ENCODE measurements at regions not wholly inside any gene's neighbourhood (a gene's known extent, or its start where the extent isn't known, plus 50 kb on each side); places are given as distances from the start of the nearest gene placed in this dataset.
"Not testable (repeated sequence)": the region's sequence is repeated elsewhere in the genome, so short reads cannot be mapped to it uniquely, and the experiment has no call there.

GRCh38 chr6:121593011-121593641, 157.7 kb downstream of the GJA1 start:
- Mint-ChIP-seq H3K4me1 (no peaks in the 10 kb centered on the region), H3K27ac (no peak overlapping the region), H3K9me3 (ENCODE audit: low read depth) (no peaks in the 10 kb centered on the region), H3K4me3 (no peak overlapping the region), H3K27me3 (no peaks in the 10 kb centered on the region), H3K36me3 (no peaks in the 10 kb centered on the region)
- no peak for DNase-seq
- ATAC-seq, result no peak
- CTCF ChIA-PET, result no interaction called here

GRCh38 chr6:121594053-121594452, 158.6 kb downstream of the GJA1 start:
- no peak for ATAC-seq
- CTCF ChIA-PET, result no interaction called here
- no peaks in the 10 kb centered on the region for H3K9me3 Mint-ChIP-seq (ENCODE audit: low read depth)

GRCh38 chr6:121595646-121596045, 160.2 kb downstream of the GJA1 start:
- H3K9me3 Mint-ChIP-seq (ENCODE audit: low read depth), result peaks cover 3% of the 10 kb centered on the region
- CTCF ChIA-PET, result no interaction called here
- ATAC-seq (no peak), DNase-seq (no peak)
- H3K4me3 Mint-ChIP-seq, result no peak overlapping the region
- no peak overlapping the region for H3K27ac Mint-ChIP-seq
- H3K4me1 Mint-ChIP-seq, result no peaks in the 10 kb centered on the region
- no peaks in the 10 kb centered on the region for H3K27me3 Mint-ChIP-seq
- H3K36me3 Mint-ChIP-seq, result no peaks in the 10 kb centered on the region

More at GRCh38 chr6:121594053-121594452, 158.6 kb downstream of the GJA1 start:
- Mint-ChIP-seq H3K36me3 (no peaks in the 10 kb centered on the region), H3K27ac (no peak overlapping the region), H3K27me3 (no peaks in the 10 kb centered on the region), H3K4me1 (no peaks in the 10 kb centered on the region), H3K4me3 (no peak overlapping the region)
- no peak for DNase-seq

GRCh38 chr6:121596441-121596840, 161.0 kb downstream of the GJA1 start:
- CTCF ChIA-PET, result no interaction called here
- no peaks in the 10 kb centered on the region for H3K27me3 Mint-ChIP-seq
- no peak overlapping the region for H3K4me3 Mint-ChIP-seq
- H3K27ac Mint-ChIP-seq, result no peak overlapping the region
- H3K9me3 Mint-ChIP-seq (ENCODE audit: low read depth), result peaks cover 3% of the 10 kb centered on the region
- DNase-seq (no peak), ATAC-seq (no peak)
- H3K36me3 Mint-ChIP-seq, result no peaks in the 10 kb centered on the region
- no peaks in the 10 kb centered on the region for H3K4me1 Mint-ChIP-seq

GRCh38 chr6:121597654-121598053, 162.2 kb downstream of the GJA1 start:
- DNase-seq (no peak), ATAC-seq (no peak)
- no peaks in the 10 kb centered on the region for H3K4me1 Mint-ChIP-seq
- no peaks in the 10 kb centered on the region for H3K36me3 Mint-ChIP-seq
- no peak overlapping the region for H3K27ac Mint-ChIP-seq
- H3K9me3 Mint-ChIP-seq (ENCODE audit: low read depth), result peaks cover 3% of the 10 kb centered on the region
- CTCF ChIA-PET, result no interaction called here
- H3K4me3 Mint-ChIP-seq, result no peak overlapping the region
- no peaks in the 10 kb centered on the region for H3K27me3 Mint-ChIP-seq

GRCh38 chr6:121599331-121599730, 163.9 kb downstream of the GJA1 start:
- CTCF ChIA-PET; H3K9me3 Mint-ChIP-seq (ENCODE audit: low read depth); H3K4me1 Mint-ChIP-seq; H3K27me3 Mint-ChIP-seq; H3K27ac Mint-ChIP-seq; ATAC-seq; DNase-seq; H3K36me3 Mint-ChIP-seq; H3K4me3 Mint-ChIP-seq: not testable (repeated sequence)

- H3K9me3 Mint-ChIP-seq (ENCODE audit: low read depth), result peaks cover 3% of the 10 kb centered on the region
- H3K4me1 Mint-ChIP-seq, result no peaks in the 10 kb centered on the region
- DNase-seq (no peak), ATAC-seq (no peak)
- no peak overlapping the region for H3K4me3 Mint-ChIP-seq
- CTCF ChIA-PET, result no interaction called here
- no peak overlapping the region for H3K27ac Mint-ChIP-seq
- no peaks in the 10 kb centered on the region for H3K36me3 Mint-ChIP-seq
- no peaks in the 10 kb centered on the region for H3K27me3 Mint-ChIP-seq
Measured at GRCh38 chr6:121600389-121601168, 165.1 kb downstream of the GJA1 start.

- Mint-ChIP-seq H3K27me3 (no peaks in the 10 kb centered on the region), H3K4me3 (no peak overlapping the region), H3K9me3 (ENCODE audit: low read depth) (peaks cover 3% of the 10 kb centered on the region), H3K36me3 (no peaks in the 10 kb centered on the region), H3K4me1 (no peaks in the 10 kb centered on the region), H3K27ac (no peak overlapping the region)
- CTCF ChIA-PET, result no interaction called here
- ATAC-seq (no peak), DNase-seq (no peak)
Measured at GRCh38 chr6:121603486-121603885, 168.0 kb downstream of the GJA1 start.

- H3K4me1 Mint-ChIP-seq, result no peaks in the 10 kb centered on the region
- H3K4me3 Mint-ChIP-seq, result no peak overlapping the region
- H3K9me3 Mint-ChIP-seq (ENCODE audit: low read depth), result no peaks in the 10 kb centered on the region
- H3K27me3 Mint-ChIP-seq, result no peaks in the 10 kb centered on the region
- ATAC-seq (no peak), DNase-seq (no peak)
- CTCF ChIA-PET, result no interaction called here
- H3K36me3 Mint-ChIP-seq, result no peaks in the 10 kb centered on the region
- H3K27ac Mint-ChIP-seq, result no peak overlapping the region
Measured at GRCh38 chr6:121607721-121608120, 172.3 kb downstream of the GJA1 start.

GRCh38 chr6:121608270-121608669, 172.8 kb downstream of the GJA1 start:
- ATAC-seq, result no peak
- H3K27me3 Mint-ChIP-seq, result no peaks in the 10 kb centered on the region
- no peak for DNase-seq
- no peaks in the 10 kb centered on the region for H3K36me3 Mint-ChIP-seq
- CTCF ChIA-PET, result no interaction called here
- no peak overlapping the region for H3K27ac Mint-ChIP-seq
- H3K4me1 Mint-ChIP-seq, result no peaks in the 10 kb centered on the region
- no peak overlapping the region for H3K4me3 Mint-ChIP-seq
- H3K9me3 Mint-ChIP-seq (ENCODE audit: low read depth), result no peaks in the 10 kb centered on the region

- no peaks in the 10 kb centered on the region for H3K9me3 Mint-ChIP-seq (ENCODE audit: low read depth)
- H3K4me1 Mint-ChIP-seq, result no peaks in the 10 kb centered on the region
- H3K36me3 Mint-ChIP-seq, result no peaks in the 10 kb centered on the region
- CTCF ChIA-PET, result no interaction called here
- ATAC-seq (no peak), DNase-seq (no peak)
- no peak overlapping the region for H3K27ac Mint-ChIP-seq
- H3K4me3 Mint-ChIP-seq, result no peak overlapping the region
- no peaks in the 10 kb centered on the region for H3K27me3 Mint-ChIP-seq
Measured at GRCh38 chr6:121609281-121609680, 173.8 kb downstream of the GJA1 start.

GRCh38 chr6:121612927-121613326, 177.5 kb downstream of the GJA1 start:
- Mint-ChIP-seq H3K36me3 (no peaks in the 10 kb centered on the region), H3K27ac (no peak overlapping the region), H3K27me3 (no peaks in the 10 kb centered on the region), H3K9me3 (ENCODE audit: low read depth) (no peaks in the 10 kb centered on the region), H3K4me3 (no peak overlapping the region), H3K4me1 (no peaks in the 10 kb centered on the region)
- CTCF ChIA-PET, result interaction anchor here (0.8 kb wide), 1 partner anchor 332 kb away, joined by 3 read pairs; no protein-coding TSS in a partner anchor
- DNase-seq (no peak), ATAC-seq (no peak)

GRCh38 chr6:121614115-121614514, 178.7 kb downstream of the GJA1 start:
- Mint-ChIP-seq H3K9me3 (ENCODE audit: low read depth) (no peaks in the 10 kb centered on the region), H3K27ac (no peak overlapping the region), H3K4me3 (no peak overlapping the region), H3K27me3 (no peaks in the 10 kb centered on the region), H3K36me3 (no peaks in the 10 kb centered on the region), H3K4me1 (no peaks in the 10 kb centered on the region)
- CTCF ChIA-PET, result no interaction called here
- ATAC-seq (no peak), DNase-seq (no peak)

GRCh38 chr6:121615493-121615892, 180.0 kb downstream of the GJA1 start:
- CTCF ChIA-PET, result no interaction called here
- ATAC-seq (no peak), DNase-seq (no peak)
- no peaks in the 10 kb centered on the region for H3K36me3 Mint-ChIP-seq
- H3K4me1 Mint-ChIP-seq, result no peaks in the 10 kb centered on the region
- H3K4me3 Mint-ChIP-seq, result no peak overlapping the region
- no peak overlapping the region for H3K27ac Mint-ChIP-seq
- H3K9me3 Mint-ChIP-seq (ENCODE audit: low read depth), result no peaks in the 10 kb centered on the region
- H3K27me3 Mint-ChIP-seq, result no peaks in the 10 kb centered on the region

All from activated CD8-positive, alpha-beta memory T cell treated with anti-CD3 and anti-CD28 coated beads, Interleukin-2, amount 10 ng/mL, durations not matched to agents 7 days and 5 days (primary cell).